ENCODE measurements at regions not wholly inside any gene's neighbourhood (a gene's known extent, or its start where the extent isn't known, plus 50 kb on each side); places are given as distances from the start of the nearest gene placed in this dataset.

DNA sequence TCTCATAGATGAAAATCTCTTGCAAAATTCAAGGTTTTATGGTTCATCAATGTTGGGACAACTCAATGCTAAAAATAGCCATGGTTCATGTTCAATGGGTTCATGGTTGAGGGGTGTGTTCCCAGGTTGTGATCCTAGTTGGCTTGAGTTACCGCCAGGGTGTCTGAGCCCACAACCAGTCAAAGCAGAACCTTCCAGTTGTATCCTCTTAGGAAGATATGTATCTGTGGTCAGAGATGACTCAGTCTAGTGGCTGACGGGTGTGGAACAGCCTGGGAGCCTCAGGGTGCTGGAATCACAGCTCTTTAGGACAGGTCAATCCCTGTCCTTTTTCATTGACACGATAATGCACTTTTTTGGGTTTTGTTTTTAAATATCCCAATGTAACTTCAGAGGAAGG, 192.3 kb upstream of the NR3C2 start:
- Histone ChIP-seq H3K27ac (no peak overlapping the region), H3K36me3 (no peaks in the 10 kb centered on the region), H3K4me1 (no peaks in the 10 kb centered on the region), H3K4me3 (no peak overlapping the region), H3K27me3 (no peaks in the 10 kb centered on the region), H3K9me3 (no peaks in the 10 kb centered on the region)
- DNase-seq, result no peak
- FAIRE-seq, result no peak
- intact Hi-C loops (cut with DNase I), result no loop called here
- TF ChIP-seq, protein P1, sequence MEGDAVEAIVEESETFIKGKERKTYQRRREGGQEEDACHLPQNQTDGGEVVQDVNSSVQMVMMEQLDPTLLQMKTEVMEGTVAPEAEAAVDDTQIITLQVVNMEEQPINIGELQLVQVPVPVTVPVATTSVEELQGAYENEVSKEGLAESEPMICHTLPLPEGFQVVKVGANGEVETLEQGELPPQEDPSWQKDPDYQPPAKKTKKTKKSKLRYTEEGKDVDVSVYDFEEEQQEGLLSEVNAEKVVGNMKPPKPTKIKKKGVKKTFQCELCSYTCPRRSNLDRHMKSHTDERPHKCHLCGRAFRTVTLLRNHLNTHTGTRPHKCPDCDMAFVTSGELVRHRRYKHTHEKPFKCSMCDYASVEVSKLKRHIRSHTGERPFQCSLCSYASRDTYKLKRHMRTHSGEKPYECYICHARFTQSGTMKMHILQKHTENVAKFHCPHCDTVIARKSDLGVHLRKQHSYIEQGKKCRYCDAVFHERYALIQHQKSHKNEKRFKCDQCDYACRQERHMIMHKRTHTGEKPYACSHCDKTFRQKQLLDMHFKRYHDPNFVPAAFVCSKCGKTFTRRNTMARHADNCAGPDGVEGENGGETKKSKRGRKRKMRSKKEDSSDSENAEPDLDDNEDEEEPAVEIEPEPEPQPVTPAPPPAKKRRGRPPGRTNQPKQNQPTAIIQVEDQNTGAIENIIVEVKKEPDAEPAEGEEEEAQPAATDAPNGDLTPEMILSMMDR (IDR thresholded peaks at IDR 0.05), result no peak
- no peak for ATAC-seq
- 88 to 89% methylated on average over 3 of the region's 3 CpGs for WGBS, 2 donors

DNA sequence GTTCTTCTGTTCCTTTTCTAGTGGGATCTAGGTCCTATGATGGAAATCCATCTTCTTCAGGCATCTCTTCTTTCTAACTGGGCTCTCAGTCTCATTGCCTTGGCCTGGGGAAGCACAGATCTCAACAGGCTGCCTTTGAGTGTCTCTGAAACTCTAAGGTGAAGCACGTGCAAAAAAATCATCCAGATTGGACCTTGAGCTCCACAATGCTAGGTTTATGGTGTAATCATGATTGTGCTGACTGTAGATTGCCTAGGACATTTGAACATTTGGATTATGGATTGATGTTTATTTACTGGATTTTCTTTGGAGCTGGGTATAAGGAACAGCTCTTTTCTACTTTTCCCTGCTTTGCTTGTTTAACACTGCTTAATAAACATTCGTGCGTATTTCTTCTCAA, 191.5 kb upstream of the NR3C2 start:
- WGBS, 2 donors, result 70 to 81% methylated on average over 3 of the region's 3 CpGs

DNA sequence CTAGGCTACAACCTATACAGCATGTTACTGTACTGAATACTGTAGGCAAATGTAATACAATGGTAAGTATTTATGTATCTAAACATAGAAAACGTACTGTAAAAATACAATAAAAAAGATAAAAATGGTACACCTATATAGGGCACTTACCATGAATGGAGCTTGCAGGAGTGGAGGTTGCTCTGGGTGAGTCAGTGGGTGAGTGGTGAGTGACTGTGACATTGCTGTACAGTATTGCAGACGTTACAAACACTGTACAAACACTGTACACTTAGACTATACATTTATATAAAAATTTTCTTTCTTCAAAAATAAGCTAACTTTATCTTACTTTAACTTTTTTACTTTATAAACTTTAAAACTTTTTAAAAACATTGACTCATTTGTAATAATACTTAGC, 190.3 kb upstream of the NR3C2 start:
- Histone ChIP-seq H3K36me3 (no peaks in the 10 kb centered on the region), H3K27me3 (no peaks in the 10 kb centered on the region), H3K4me1 (no peaks in the 10 kb centered on the region), H3K9me3 (no peaks in the 10 kb centered on the region), H3K27ac (no peak overlapping the region), H3K4me3 (no peak overlapping the region)
- intact Hi-C loops (cut with DNase I), result no loop called here
- peak; percentile 47 for FAIRE-seq
- WGBS, 2 donors, result 75 to 87% methylated on average over 2 of the region's 2 CpGs
- TF ChIP-seq, protein P1 (IDR thresholded peaks at IDR 0.05), result no peak
- DNase-seq, result no peak
- no peak for ATAC-seq

More for the DNA sequence above, 191.5 kb upstream of the NR3C2 start:
- no peak for FAIRE-seq
- intact Hi-C loops (cut with DNase I), result no loop called here
- Histone ChIP-seq H3K27ac (no peak overlapping the region), H3K27me3 (no peaks in the 10 kb centered on the region), H3K36me3 (no peaks in the 10 kb centered on the region), H3K9me3 (no peaks in the 10 kb centered on the region), H3K4me3 (no peak overlapping the region), H3K4me1 (no peaks in the 10 kb centered on the region)
- no peak for ATAC-seq
- DNase-seq, result no peak
- TF ChIP-seq, protein P1 (IDR thresholded peaks at IDR 0.05), result no peak

DNA sequence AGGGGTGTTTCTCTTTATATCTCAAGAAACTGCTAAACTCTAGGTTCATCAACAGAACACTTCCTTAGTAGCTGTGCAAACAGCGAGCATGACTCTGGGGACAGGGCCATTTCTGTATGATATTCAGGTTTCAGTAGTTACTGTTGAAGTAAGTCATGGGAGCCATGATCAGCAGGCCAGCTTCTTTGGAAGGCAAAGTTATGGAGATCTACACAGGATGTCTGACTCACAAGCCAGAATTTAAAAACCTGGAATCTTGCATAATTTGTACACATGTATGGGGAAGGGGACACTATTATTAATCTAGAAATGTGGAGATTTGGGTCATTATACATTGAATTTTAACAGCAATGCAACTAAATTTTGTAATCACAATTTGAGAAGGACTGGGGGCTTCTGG, 187.8 kb upstream of the NR3C2 start:
- no peaks in the 10 kb centered on the region for H3K9me3 ChIP-seq
- FAIRE-seq, result no peak
- H3K27me3 ChIP-seq, result no peaks in the 10 kb centered on the region
- H3K4me1 ChIP-seq, result no peaks in the 10 kb centered on the region
- no peak for DNase-seq
- 94% methylated on average over 1 of the region's 1 CpG for WGBS, 2 donors
- TF ChIP-seq, protein P1 (IDR thresholded peaks at IDR 0.05), result no peak
- H3K27ac ChIP-seq, result no peak overlapping the region
- no peak for ATAC-seq
- H3K36me3 ChIP-seq, result no peaks in the 10 kb centered on the region
- intact Hi-C loops (cut with DNase I), result no loop called here
- H3K4me3 ChIP-seq, result no peak overlapping the region

DNA sequence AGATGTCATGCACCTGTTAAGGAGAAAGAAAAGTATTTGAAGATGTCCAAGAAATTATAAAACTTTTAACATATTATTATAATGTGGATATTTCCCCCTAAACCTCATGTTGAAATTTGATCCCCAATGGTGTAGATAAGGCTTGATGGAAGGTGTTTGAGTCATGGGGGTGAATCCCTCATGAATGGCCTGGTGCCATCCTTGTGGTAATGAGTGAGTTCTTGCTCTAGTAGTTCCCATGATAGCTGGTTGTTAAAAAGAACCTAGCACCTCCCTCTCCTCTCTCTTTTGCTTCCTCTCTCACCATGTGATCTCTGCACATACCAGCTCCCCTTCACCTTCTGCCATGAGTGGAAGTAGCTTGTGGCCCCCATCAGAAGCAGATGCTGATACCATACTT, 176.6 kb upstream of the NR3C2 start:
- no peak overlapping the region for H3K4me3 ChIP-seq
- FAIRE-seq, result no peak
- no peak overlapping the region for H3K27ac ChIP-seq
- intact Hi-C loops (cut with DNase I), result no loop called here
- TF ChIP-seq, protein P1 (IDR thresholded peaks at IDR 0.05), result no peak
- no peaks in the 10 kb centered on the region for H3K36me3 ChIP-seq
- DNase-seq, result no peak
- no peak for ATAC-seq
- no peaks in the 10 kb centered on the region for H3K9me3 ChIP-seq
- H3K27me3 ChIP-seq, result no peaks in the 10 kb centered on the region
- peaks cover 3 to 5% (median 3%) of the 10 kb centered on the region in 3 donors for H3K4me1 ChIP-seq
